ENCODE measurements at regions not wholly inside any gene's neighbourhood (a gene's known extent, or its start where the extent isn't known, plus 50 kb on each side); places are given as distances from the start of the nearest gene placed in this dataset.
A peak's percentile ranks its signal among the peaks of the same experiment; 100 is the strongest.

DNA sequence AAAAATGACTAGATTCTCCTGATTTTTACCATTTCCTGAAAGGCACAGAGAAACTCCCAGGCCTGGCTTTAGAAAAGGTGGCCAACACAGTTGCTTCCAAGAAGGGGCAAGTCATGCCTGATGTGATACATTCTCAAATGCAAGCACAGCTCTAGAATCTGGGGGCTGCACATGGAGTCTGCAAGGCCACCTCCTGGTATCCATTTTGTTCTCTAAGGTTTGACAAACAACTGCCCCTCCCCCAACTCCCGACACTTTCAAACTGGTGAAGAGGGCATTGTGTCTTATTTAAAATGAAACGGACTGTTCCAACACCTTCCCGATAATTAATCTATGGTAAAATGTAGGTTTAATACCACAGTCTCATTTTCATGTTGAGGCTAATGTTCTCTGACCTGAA, 220.2 kb upstream of the CEP162 start:
- Mint-ChIP-seq H3K27ac (no peak overlapping the region), H3K27me3 (ENCODE audit: insufficient read depth) (no peaks in the 10 kb centered on the region), H3K36me3 (ENCODE audit: low read depth) (no peaks in the 10 kb centered on the region), H3K9me3 (no peaks in the 10 kb centered on the region), H3K4me3 (no peak overlapping the region), H3K4me1 (peaks cover 12% of the 10 kb centered on the region)
- Histone ChIP-seq H3K9me3 (ENCODE audit: control insufficient read depth, low read length) (no peaks in the 10 kb centered on the region), H3K4me1 (ENCODE audit: control insufficient read depth, insufficient read depth, low read length) (no peaks in the 10 kb centered on the region), H3K9ac (ENCODE audit: extremely low read depth, low read length, poor library complexity, severe bottlenecking) (no peak overlapping the region), H3K36me3 (ENCODE audit: control insufficient read depth, insufficient read depth, low read length) (no peaks in the 10 kb centered on the region), H3K4me3 (ENCODE audit: low read length) (no peak overlapping the region), H3K27ac (ENCODE audit: low read depth, low read length) (no peak overlapping the region), H3K27me3 (ENCODE audit: control insufficient read depth, insufficient read depth, low read length, poor library complexity, severe bottlenecking) (no peaks in the 10 kb centered on the region)
- DNase-seq = peak; percentile 55
- TF ChIP-seq, protein P1, sequence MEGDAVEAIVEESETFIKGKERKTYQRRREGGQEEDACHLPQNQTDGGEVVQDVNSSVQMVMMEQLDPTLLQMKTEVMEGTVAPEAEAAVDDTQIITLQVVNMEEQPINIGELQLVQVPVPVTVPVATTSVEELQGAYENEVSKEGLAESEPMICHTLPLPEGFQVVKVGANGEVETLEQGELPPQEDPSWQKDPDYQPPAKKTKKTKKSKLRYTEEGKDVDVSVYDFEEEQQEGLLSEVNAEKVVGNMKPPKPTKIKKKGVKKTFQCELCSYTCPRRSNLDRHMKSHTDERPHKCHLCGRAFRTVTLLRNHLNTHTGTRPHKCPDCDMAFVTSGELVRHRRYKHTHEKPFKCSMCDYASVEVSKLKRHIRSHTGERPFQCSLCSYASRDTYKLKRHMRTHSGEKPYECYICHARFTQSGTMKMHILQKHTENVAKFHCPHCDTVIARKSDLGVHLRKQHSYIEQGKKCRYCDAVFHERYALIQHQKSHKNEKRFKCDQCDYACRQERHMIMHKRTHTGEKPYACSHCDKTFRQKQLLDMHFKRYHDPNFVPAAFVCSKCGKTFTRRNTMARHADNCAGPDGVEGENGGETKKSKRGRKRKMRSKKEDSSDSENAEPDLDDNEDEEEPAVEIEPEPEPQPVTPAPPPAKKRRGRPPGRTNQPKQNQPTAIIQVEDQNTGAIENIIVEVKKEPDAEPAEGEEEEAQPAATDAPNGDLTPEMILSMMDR (conservative IDR thresholded peaks at IDR 0.05) = no peak
- 81% methylated on average over 3 of the region's 3 CpGs; no CpG with 5 or more reads in 1 of the 2 experiments for WGBS, 2 experiments (ENCODE audit: insufficient coverage in 1 of 2, insufficient read length in 1 of 2)

DNA sequence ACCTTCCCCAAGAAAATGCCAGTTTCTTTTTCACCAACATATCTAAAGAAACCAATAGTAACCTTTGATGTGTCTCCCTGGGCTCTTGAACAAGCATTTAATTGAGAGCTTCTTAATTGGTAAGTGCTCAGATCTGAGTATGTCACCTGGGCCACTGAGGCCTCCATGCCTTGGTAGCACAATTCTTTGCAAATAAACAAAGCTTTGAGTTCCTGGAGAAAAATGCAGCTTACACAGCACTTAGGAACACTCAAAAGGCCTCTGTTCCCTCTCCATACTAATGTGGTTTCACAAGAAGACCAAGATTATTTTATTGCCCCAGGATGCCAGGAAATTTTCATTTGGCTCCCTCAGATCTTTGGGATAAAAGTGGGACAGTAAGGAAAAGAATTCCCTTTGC, 217.6 kb upstream of the CEP162 start:
- Mint-ChIP-seq H3K27ac (no peak overlapping the region), H3K4me1 (peaks cover 12% of the 10 kb centered on the region)

DNA sequence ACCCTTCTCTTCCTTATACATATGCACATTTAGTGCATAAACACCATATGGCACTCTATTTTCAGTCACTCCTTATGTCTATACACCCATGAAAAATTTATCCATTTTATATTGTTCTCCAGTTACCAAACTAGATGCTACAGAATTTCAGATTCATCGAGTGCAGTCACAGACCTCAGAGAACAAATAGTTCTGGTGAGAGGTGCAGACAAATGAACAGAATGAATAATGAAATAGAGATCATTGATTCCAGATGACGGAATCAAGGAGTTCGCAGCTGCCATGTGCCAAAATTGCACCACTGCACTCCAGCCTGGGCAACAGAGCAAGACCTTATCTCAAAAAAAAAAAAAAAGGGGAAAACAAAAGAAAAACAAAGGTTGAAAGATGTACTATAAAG, 214.8 kb upstream of the CEP162 start:
- H3K4me3 ChIP-seq (ENCODE audit: low read length) = no peak overlapping the region
- no peak overlapping the region for H3K27ac ChIP-seq (ENCODE audit: low read depth, low read length)
- Mint-ChIP-seq H3K4me1 (no peaks in the 10 kb centered on the region), H3K9me3 (no peaks in the 10 kb centered on the region), H3K36me3 (ENCODE audit: low read depth) (no peaks in the 10 kb centered on the region), H3K27me3 (ENCODE audit: insufficient read depth) (no peaks in the 10 kb centered on the region), H3K4me3 (no peak overlapping the region), H3K27ac (no peak overlapping the region)
- H3K27me3 ChIP-seq (ENCODE audit: control insufficient read depth, insufficient read depth, low read length, poor library complexity, severe bottlenecking) = no peaks in the 10 kb centered on the region
- whole genome bisulfite sequencing, 2 experiments (ENCODE audit: insufficient coverage in 1 of 2, insufficient read length in 1 of 2) = 86 to 93% methylated on average over 3 of the region's 3 CpGs
- H3K9ac ChIP-seq (ENCODE audit: extremely low read depth, low read length, poor library complexity, severe bottlenecking) = no peak overlapping the region
- no peak for DNase-seq
- no peaks in the 10 kb centered on the region for H3K9me3 ChIP-seq (ENCODE audit: control insufficient read depth, low read length)
- TF ChIP-seq, protein P1 (conservative IDR thresholded peaks at IDR 0.05) = no peak
- H3K36me3 ChIP-seq (ENCODE audit: control insufficient read depth, insufficient read depth, low read length) = no peaks in the 10 kb centered on the region
- H3K4me1 ChIP-seq (ENCODE audit: control insufficient read depth, insufficient read depth, low read length) = no peaks in the 10 kb centered on the region

More for the DNA sequence above, 217.6 kb upstream of the CEP162 start:
- Histone ChIP-seq H3K4me1 (ENCODE audit: control insufficient read depth, insufficient read depth, low read length) (no peaks in the 10 kb centered on the region), H3K36me3 (ENCODE audit: control insufficient read depth, insufficient read depth, low read length) (no peaks in the 10 kb centered on the region), H3K9ac (ENCODE audit: extremely low read depth, low read length, poor library complexity, severe bottlenecking) (no peak overlapping the region), H3K9me3 (ENCODE audit: control insufficient read depth, low read length) (no peaks in the 10 kb centered on the region), H3K27me3 (ENCODE audit: control insufficient read depth, insufficient read depth, low read length, poor library complexity, severe bottlenecking) (no peaks in the 10 kb centered on the region), H3K27ac (ENCODE audit: low read depth, low read length) (no peak overlapping the region), H3K4me3 (ENCODE audit: low read length) (no peak overlapping the region)
- no peaks in the 10 kb centered on the region for H3K27me3 Mint-ChIP-seq (ENCODE audit: insufficient read depth)
- no peaks in the 10 kb centered on the region for H3K36me3 Mint-ChIP-seq (ENCODE audit: low read depth)
- H3K4me3 Mint-ChIP-seq = no peak overlapping the region
- TF ChIP-seq, protein P1 (conservative IDR thresholded peaks at IDR 0.05) = no peak
- no peak for DNase-seq
- no peaks in the 10 kb centered on the region for H3K9me3 Mint-ChIP-seq
